NCI-H446 (cell line): ENCODE measurements at regions not wholly inside any gene's neighbourhood (a gene's known extent, or its start where the extent isn't known, plus 50 kb on each side); places are given as distances from the start of the nearest gene placed in this dataset.
A peak's percentile ranks its signal among the peaks of the same experiment; 100 is the strongest.

ENCODE experiments used
- DNase-seq, 2 experiments: peaks; one replicate each; lab custom pipeline; 2025; lab: John Stamatoyannopoulos, UW

GRCh38 chr1:93815366-93816110 is 63.5 kb downstream of the DNTTIP2 start:
- no peak for DNase-seq

- no peak for DNase-seq
Measured at GRCh38 chr1:93814795-93815340, 64.1 kb downstream of the DNTTIP2 start.

- peak; percentile 79 to 90 for DNase-seq
Measured at GRCh38 chr1:93814059-93814794, 64.8 kb downstream of the DNTTIP2 start.

- no peak for DNase-seq
Measured at GRCh38 chr1:93813076-93813475, 65.9 kb downstream of the DNTTIP2 start.

GRCh38 chr1:93811326-93812065 is 67.5 kb downstream of the DNTTIP2 start:
- DNase-seq = no peak

- no peak for DNase-seq
Measured at GRCh38 chr1:93810316-93810715, 68.7 kb downstream of the DNTTIP2 start.

GRCh38 chr1:93808871-93809270 is 70.1 kb downstream of the DNTTIP2 start:
- DNase-seq = no peak

GRCh38 chr1:93807311-93807930 is 71.6 kb downstream of the DNTTIP2 start:
- no peak for DNase-seq

- no peak for DNase-seq
Measured at GRCh38 chr1:93805027-93805610, 73.9 kb downstream of the DNTTIP2 start.

- DNase-seq = no peak
Measured at GRCh38 chr1:93804412-93804811, 74.6 kb downstream of the DNTTIP2 start.

GRCh38 chr1:93801471-93801870 is 77.5 kb downstream of the DNTTIP2 start:
- no peak for DNase-seq

GRCh38 chr1:93800856-93801255 is 78.2 kb downstream of the DNTTIP2 start:
- no peak for DNase-seq

GRCh38 chr1:93798291-93798690 is 80.7 kb downstream of the DNTTIP2 start:
- peak in 1 of 2 experiments; percentile 45 for DNase-seq

GRCh38 chr1:93784538-93784937 is 94.5 kb downstream of the DNTTIP2 start:
- no peak for DNase-seq

GRCh38 chr1:93783876-93784275 is 95.1 kb downstream of the DNTTIP2 start:
- DNase-seq = no peak

- no peak for DNase-seq
Measured at GRCh38 chr1:93779540-93780165, 98.0 kb upstream of the BCAR3 start.

- DNase-seq = no peak
Measured at GRCh38 chr1:93778457-93778856, 96.8 kb upstream of the BCAR3 start.

- no peak for DNase-seq
Measured at GRCh38 chr1:93777255-93777654, 95.6 kb upstream of the BCAR3 start.

- no peak for DNase-seq
Measured at GRCh38 chr1:93776728-93777127, 95.1 kb upstream of the BCAR3 start.

GRCh38 chr1:93775224-93775623 is 93.6 kb upstream of the BCAR3 start:
- no peak for DNase-seq

GRCh38 chr1:93774707-93775106 is 93.1 kb upstream of the BCAR3 start:
- peak; percentile 24 to 44 for DNase-seq
